ENCODE measurements at regions not wholly inside any gene's neighbourhood (a gene's known extent, or its start where the extent isn't known, plus 50 kb on each side); places are given as distances from the start of the nearest gene placed in this dataset.

GRCh38 chr18:61749546-61749945 is 143.3 kb downstream of the RNF152 start:
- no peak for DNase-seq (ENCODE audit: low read depth)
- no peak for TF ChIP-seq CTCF (IDR thresholded peaks at IDR 0.05; ENCODE audit: insufficient read depth, low read depth, low read length)
- H3K4me3 ChIP-seq (ENCODE audit: low read depth, low read length) = no peak overlapping the region

- H3K4me3 ChIP-seq (ENCODE audit: low read depth, low read length) = no peak overlapping the region
- no peak for TF ChIP-seq CTCF (IDR thresholded peaks at IDR 0.05; ENCODE audit: insufficient read depth, low read depth, low read length)
- no peak for DNase-seq (ENCODE audit: low read depth)
Observed at GRCh38 chr18:61749031-61749430, 143.8 kb downstream of the RNF152 start.

GRCh38 chr18:61748004-61748403 is 144.8 kb downstream of the RNF152 start:
- no peak for DNase-seq (ENCODE audit: low read depth)
- no peak for TF ChIP-seq CTCF (IDR thresholded peaks at IDR 0.05; ENCODE audit: insufficient read depth, low read depth, low read length)
- no peak overlapping the region for H3K4me3 ChIP-seq (ENCODE audit: low read depth, low read length)

- H3K4me3 ChIP-seq (ENCODE audit: low read depth, low read length) = no peak overlapping the region
- DNase-seq (ENCODE audit: low read depth) = peak; percentile 63
- no peak for TF ChIP-seq CTCF (IDR thresholded peaks at IDR 0.05; ENCODE audit: insufficient read depth, low read depth, low read length)
Observed at GRCh38 chr18:61743775-61744531, 148.9 kb downstream of the RNF152 start.

GRCh38 chr18:61742565-61743429 is 150.0 kb downstream of the RNF152 start:
- TF ChIP-seq CTCF (IDR thresholded peaks at IDR 0.05; ENCODE audit: insufficient read depth, low read depth, low read length) = no peak
- H3K4me3 ChIP-seq (ENCODE audit: low read depth, low read length) = no peak overlapping the region
- peak; percentile 29 for DNase-seq (ENCODE audit: low read depth)

- H3K4me3 ChIP-seq (ENCODE audit: low read depth, low read length) = no peak overlapping the region
- TF ChIP-seq CTCF (IDR thresholded peaks at IDR 0.05; ENCODE audit: insufficient read depth, low read depth, low read length) = no peak
- DNase-seq (ENCODE audit: low read depth) = no peak
Observed at GRCh38 chr18:61741881-61742454, 150.8 kb downstream of the RNF152 start.
